Activated naive CD4-positive, alpha-beta T cell treated with anti-CD3 and anti-CD28 coated beads for 36 hours (primary cell): ENCODE measurements at regions not wholly inside any gene's neighbourhood (a gene's known extent, or its start where the extent isn't known, plus 50 kb on each side); places are given as distances from the start of the nearest gene placed in this dataset.

ENCODE experiments used
- CTCF ChIA-PET: fragments of 350-600 bp; sonication (Branson Sonifier 250); formaldehyde crosslinking; loops from one replicate; lab custom pipeline; 2021; ENCODE audit warnings: antibody characterized with exemption; lab: Charles Lee
- DNase-seq: peaks from one replicate; pipeline ENCODE4 v3.0.0-alpha.2; 2020
- H3K27ac Mint-ChIP-seq: one replicate; pipeline ENCODE4 v1.8.0; 2021; ENCODE audit warnings: mild to moderate bottlenecking, mixed read lengths
- H3K27me3 Mint-ChIP-seq: one replicate; pipeline ENCODE4 v1.8.0; 2021; ENCODE audit warnings: low read depth, mixed read lengths
- H3K36me3 Mint-ChIP-seq: one replicate; pipeline ENCODE4 v1.8.0; 2021; ENCODE audit warnings: low read depth, mixed read lengths
- H3K4me1 Mint-ChIP-seq: one replicate; pipeline ENCODE4 v1.8.0; 2021; ENCODE audit warnings: low read depth, mixed read lengths
- H3K4me3 Mint-ChIP-seq: one replicate; pipeline ENCODE4 v1.8.0; 2021; ENCODE audit warnings: mild to moderate bottlenecking, moderate library complexity, mixed read lengths
- H3K9me3 Mint-ChIP-seq: one replicate; pipeline ENCODE4 v1.8.0; 2021; ENCODE audit warnings: mixed read lengths
- intact Hi-C: fragments of 100-400 bp; cut with micrococcal nuclease; formaldehyde crosslinking; loops from one replicate; pipeline ENCODE4 v1.15.1; 2023

DNA sequence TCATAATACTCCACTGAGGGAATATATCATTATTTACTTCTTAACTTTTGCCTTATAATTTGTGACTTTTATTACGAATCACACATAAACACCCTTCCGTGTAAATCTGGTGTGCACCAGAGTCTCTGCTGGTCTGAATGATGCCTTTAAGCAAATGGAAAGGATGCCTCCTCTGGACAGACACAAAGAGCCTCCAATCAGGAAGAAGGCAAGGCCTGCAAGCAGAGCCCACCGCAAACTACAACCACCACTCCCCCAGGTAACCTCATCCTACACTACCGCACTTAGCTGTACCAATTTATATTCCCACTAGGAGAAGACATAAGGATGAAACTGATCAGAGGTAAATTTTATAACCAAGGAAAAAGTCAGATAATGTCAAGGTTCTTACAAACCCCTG lies 137.6 kb downstream of the KLF12 start:
- CTCF ChIA-PET: no interaction called here
- peaks cover 52% of the 10 kb centered on the region for H3K4me1 Mint-ChIP-seq
- no peaks in the 10 kb centered on the region for H3K27me3 Mint-ChIP-seq
- H3K36me3 Mint-ChIP-seq: peaks cover 1% of the 10 kb centered on the region
- no peak overlapping the region for H3K4me3 Mint-ChIP-seq
- DNase-seq: no peak
- no peaks in the 10 kb centered on the region for H3K9me3 Mint-ChIP-seq
- intact Hi-C loops: no loop called here
- H3K27ac Mint-ChIP-seq: no peak overlapping the region

DNA sequence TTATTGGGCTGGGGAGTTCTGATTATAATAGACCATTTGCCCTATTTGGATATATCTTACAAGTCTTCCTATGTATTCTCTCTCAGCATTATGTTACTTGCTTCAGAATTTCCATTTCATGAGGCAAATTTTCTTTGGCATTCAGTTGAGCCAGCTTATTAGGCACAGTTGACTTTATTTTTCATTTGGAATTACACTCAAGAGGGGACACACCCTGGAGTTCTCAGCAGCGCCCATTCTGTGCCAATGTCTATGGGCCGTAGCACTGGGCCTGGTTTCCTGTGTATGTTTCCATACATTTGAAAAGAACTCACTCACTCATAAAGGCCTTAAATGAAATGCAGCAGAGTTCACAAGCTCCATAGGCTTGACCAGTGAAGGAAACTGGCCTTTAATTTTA lies 138.5 kb downstream of the KLF12 start:
- Mint-ChIP-seq H3K4me1 (peaks cover 57% of the 10 kb centered on the region), H3K4me3 (no peak overlapping the region), H3K9me3 (no peaks in the 10 kb centered on the region), H3K27ac (no peak overlapping the region), H3K36me3 (peaks cover 4% of the 10 kb centered on the region), H3K27me3 (no peaks in the 10 kb centered on the region)
- DNase-seq: no peak
- intact Hi-C loops: no loop called here
- CTCF ChIA-PET: no interaction called here

DNA sequence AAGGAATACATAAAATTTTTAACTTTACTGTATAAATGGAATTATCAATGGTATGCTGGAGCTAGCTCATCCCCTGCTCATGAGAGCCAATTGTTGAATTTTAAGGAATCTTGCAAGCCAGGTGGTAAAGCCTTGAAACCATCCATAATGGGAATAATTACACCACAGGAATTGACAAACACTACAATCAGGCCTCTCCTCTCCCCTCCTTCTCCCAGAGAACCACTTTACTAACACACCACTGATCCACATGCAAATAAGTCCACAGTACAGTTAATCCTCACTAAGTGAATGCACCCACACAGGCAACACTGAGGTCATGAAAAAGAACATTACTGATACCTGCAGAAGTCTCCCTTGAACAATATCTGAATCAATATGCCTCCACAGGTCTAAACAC lies 140.5 kb downstream of the KLF12 start:
- no peaks in the 10 kb centered on the region for H3K27me3 Mint-ChIP-seq
- intact Hi-C loops: no loop called here
- H3K9me3 Mint-ChIP-seq: no peaks in the 10 kb centered on the region
- DNase-seq: no peak
- no peak overlapping the region for H3K27ac Mint-ChIP-seq
- no peak overlapping the region for H3K4me3 Mint-ChIP-seq
- H3K4me1 Mint-ChIP-seq: peaks cover 60% of the 10 kb centered on the region
- CTCF ChIA-PET: no interaction called here
- peaks cover 4% of the 10 kb centered on the region for H3K36me3 Mint-ChIP-seq

DNA sequence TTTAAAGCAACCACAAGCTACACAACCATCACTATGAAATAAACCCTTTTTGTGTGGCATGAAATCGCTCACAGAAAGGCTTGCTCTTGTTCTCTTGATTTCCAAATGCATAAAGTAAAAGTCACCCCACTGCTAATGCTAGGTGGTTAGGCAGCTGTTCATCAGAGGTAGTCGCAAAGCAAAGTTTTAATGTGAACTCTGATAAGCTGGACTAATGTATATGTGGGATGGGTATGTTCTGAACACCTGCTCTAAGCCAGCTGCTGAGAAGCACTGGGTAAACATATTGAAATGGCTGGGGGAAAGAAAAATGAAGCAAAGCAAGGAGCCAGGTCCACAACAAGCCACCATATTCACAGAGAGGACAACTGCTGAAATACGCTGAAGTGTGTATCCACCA lies 142.3 kb downstream of the KLF12 start:
- Mint-ChIP-seq H3K4me3 (no peak overlapping the region), H3K27me3 (no peaks in the 10 kb centered on the region), H3K36me3 (peaks cover 4% of the 10 kb centered on the region), H3K9me3 (no peaks in the 10 kb centered on the region), H3K27ac (no peak overlapping the region), H3K4me1 (peaks cover 67% of the 10 kb centered on the region)
- CTCF ChIA-PET: interaction anchor here (0.7 kb wide), 1 partner anchor 143 kb away, joined by 3 read pairs; no protein-coding TSS in a partner anchor
- intact Hi-C loops: no loop called here
- DNase-seq: no peak

DNA sequence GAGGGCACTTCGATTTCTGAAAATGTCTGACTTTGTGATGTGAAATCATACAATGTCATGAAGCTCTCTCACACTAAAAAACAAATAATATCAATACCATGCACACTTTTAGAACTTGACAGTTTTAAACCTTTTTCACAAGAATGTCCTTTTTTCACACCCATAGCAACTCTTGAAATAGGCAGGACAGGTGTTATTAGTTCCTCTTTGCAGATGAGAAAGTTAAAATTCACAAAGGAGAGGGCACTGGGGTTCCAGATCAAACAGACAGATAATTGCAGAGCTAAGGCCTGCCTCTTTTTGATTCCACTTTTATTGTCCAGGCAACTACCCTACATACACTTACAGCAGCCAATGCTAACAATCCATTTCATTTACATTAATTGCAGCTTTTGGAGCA lies 142.8 kb downstream of the KLF12 start:
- H3K9me3 Mint-ChIP-seq: no peaks in the 10 kb centered on the region
- no peaks in the 10 kb centered on the region for H3K27me3 Mint-ChIP-seq
- peaks cover 68% of the 10 kb centered on the region for H3K4me1 Mint-ChIP-seq
- intact Hi-C loops: no loop called here
- H3K27ac Mint-ChIP-seq: no peak overlapping the region
- H3K4me3 Mint-ChIP-seq: no peak overlapping the region
- no peak for DNase-seq
- H3K36me3 Mint-ChIP-seq: peaks cover 4% of the 10 kb centered on the region
- CTCF ChIA-PET: no interaction called here

DNA sequence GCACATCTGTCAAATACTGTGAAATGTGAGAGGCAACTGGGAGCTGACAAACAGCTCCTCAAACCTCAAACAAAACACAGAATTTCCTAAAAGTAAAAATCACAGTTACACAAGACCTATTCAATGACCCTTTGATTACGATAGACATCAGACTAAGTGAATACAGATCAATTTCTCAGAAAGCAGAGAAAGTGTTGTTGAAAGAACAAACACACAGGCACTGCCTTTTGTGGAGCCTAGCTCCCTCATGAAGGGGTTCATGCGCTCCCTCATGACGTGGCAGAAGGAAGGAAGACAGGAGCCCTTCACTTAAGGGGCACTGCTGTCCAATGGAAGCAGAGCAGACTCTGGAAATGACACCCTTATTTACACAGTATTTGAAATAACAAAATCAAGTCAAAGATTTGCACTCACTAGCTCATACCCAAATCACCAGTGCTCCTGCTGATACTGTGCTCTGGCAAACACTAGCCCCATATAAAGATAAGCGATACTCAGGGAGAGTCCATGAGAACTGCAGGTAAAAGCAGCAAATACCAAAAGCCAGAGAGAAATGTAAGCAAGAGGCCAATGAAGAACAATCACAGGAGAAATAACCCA lies 144.9 kb downstream of the KLF12 start:
- Mint-ChIP-seq H3K27ac (peak overlapping the region; percentile 35), H3K4me3 (peak overlapping the region; percentile 0), H3K4me1 (peaks cover 57% of the 10 kb centered on the region), H3K9me3 (no peaks in the 10 kb centered on the region), H3K36me3 (peaks cover 6% of the 10 kb centered on the region), H3K27me3 (no peaks in the 10 kb centered on the region)
- CTCF ChIA-PET: interaction anchor here (0.6 to 1.0 kb wide), 3 partner anchors 14 to 143 kb away, joined by 3 read pairs; no protein-coding TSS in a partner anchor
- no peak for DNase-seq
- intact Hi-C loops: loop anchor here (5.0 kb wide), 1 partner anchor 243 kb away; no protein-coding TSS in a partner anchor

DNA sequence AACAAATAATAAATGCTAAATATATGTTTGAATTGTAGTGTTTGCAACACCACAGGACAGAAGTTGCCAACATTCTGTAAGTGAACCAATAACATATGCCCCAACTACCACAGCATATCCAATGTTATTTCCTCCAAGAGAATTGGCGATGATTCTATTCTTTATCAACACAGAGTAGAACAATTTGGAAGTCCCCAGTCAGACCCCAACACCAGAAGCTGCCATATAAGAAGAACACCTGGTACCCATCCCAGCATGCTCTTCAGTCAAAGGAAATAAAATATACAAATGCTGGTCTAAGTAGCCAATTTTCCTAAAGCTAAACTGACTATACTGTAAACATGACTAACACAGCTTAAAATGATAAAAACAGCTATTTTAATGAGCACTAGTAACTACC lies 145.7 kb downstream of the KLF12 start:
- Mint-ChIP-seq H3K36me3 (peaks cover 5% of the 10 kb centered on the region), H3K4me3 (no peak overlapping the region), H3K27me3 (no peaks in the 10 kb centered on the region), H3K9me3 (no peaks in the 10 kb centered on the region), H3K4me1 (peaks cover 52% of the 10 kb centered on the region), H3K27ac (peak overlapping the region; percentile 63)
- CTCF ChIA-PET: interaction anchor here (0.6 kb wide), 2 partner anchors 73 to 318 kb away, joined by 3 read pairs; no protein-coding TSS in a partner anchor
- DNase-seq: no peak
- intact Hi-C loops: loop anchor here (5.0 kb wide), 1 partner anchor 244 kb away; no protein-coding TSS in a partner anchor

DNA sequence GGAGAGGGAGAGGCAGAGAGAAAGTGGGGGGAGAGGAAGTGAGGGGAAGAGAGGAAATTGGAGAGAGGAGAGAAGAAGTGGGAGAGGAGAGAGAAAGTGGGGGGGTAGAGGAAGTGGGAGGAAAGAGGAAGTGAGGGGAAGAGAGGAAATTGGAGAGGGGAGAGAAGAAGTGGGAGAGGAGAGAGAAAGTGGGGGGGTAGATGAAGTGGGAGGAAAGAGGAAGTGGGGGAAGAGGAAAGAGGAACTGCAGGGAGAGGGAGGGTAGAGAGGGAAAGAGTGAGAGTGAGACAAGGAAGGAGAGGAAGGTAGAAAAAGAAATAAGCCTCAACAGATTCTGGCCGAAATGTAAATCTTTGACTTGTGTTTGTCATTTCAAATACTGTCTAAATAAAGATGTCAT lies 146.6 kb downstream of the KLF12 start:
- CTCF ChIA-PET: interaction anchor here (2.5 kb wide), 1 partner anchor 299 kb away, joined by 10 read pairs; no protein-coding TSS in a partner anchor
- H3K9me3 Mint-ChIP-seq: no peaks in the 10 kb centered on the region
- DNase-seq: no peak
- intact Hi-C loops: loop anchor here (5.0 kb wide), 1 partner anchor 245 kb away; no protein-coding TSS in a partner anchor
- H3K27ac Mint-ChIP-seq: peak overlapping the region; percentile 63
- H3K27me3 Mint-ChIP-seq: no peaks in the 10 kb centered on the region
- H3K36me3 Mint-ChIP-seq: peaks cover 5% of the 10 kb centered on the region
- H3K4me3 Mint-ChIP-seq: no peak overlapping the region
- H3K4me1 Mint-ChIP-seq: peaks cover 52% of the 10 kb centered on the region

DNA sequence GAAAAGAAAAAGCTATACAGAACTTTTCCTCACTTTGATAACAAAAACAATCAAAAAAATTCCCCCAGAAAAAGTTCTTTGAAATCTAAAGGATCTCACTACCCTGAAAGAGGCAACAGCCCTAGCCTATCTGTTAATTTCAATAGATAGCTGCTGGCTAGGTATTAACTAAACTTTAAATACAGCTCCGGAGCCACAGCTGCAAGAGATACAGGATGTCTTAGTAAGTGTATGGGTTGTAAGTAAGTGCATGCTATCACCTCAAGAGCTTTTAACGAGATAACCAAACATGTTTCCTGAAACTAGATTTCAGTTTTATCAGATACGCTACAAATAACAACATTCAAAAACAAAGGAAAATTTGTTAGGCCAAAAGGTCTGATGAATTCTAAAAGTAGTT lies 148.4 kb downstream of the KLF12 start:
- peak; percentile 28 for DNase-seq
- Mint-ChIP-seq H3K4me1 (peaks cover 38% of the 10 kb centered on the region), H3K36me3 (peaks cover 2% of the 10 kb centered on the region), H3K9me3 (no peaks in the 10 kb centered on the region), H3K4me3 (peak overlapping the region; percentile 73), H3K27ac (peak overlapping the region; percentile 96), H3K27me3 (no peaks in the 10 kb centered on the region)
- CTCF ChIA-PET: interaction anchor here (0.7 to 2.5 kb wide), 3 partner anchors 9 to 301 kb away, joined by 3 to 10 read pairs (median 5); no protein-coding TSS in a partner anchor
- intact Hi-C loops: loop anchor here (1.0 to 5.0 kb wide), 11 partner anchors 41 to 302 kb away; no protein-coding TSS in a partner anchor

DNA sequence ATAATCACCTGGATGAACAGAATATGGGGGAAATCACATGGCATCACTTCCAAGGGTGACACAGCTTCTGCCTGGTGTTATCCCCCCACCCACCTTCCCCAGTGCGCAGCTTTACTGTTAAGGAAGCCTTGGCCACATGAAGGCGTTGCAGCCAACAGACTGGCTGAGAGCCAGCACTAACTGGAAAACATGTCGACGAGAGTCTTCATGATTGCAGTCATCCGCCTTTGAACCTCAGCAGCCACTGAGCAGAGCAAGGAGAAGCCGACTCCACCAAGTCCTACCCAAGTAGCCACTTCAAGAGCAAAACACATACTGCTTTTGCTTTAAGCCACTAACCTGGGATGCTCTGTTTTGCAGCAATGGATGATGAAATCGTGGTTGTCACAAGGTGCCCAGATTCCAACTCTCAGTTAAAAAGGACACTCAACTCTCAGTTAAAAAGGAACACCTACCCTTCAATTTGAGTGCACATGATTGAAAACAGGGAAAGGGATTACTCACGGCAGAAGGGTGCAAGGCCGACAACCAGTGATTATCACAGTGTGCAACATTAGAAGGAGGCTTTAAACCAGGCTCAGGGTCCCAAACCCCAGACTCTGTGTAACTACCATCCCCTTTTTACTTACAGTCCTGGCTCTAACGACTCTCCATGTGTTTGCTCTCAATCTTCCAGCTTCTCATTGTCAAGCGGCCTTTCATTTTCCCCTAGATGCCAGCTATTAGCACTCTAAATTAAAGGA lies 149.1 kb downstream of the KLF12 start:
- Mint-ChIP-seq H3K36me3 (peaks cover 2% of the 10 kb centered on the region), H3K4me3 (peak overlapping the region; percentile 73), H3K9me3 (no peaks in the 10 kb centered on the region), H3K27me3 (no peaks in the 10 kb centered on the region), H3K27ac (peak overlapping the region; percentile 96), H3K4me1 (peaks cover 39% of the 10 kb centered on the region)
- intact Hi-C loops: loop anchor here (1.0 to 5.0 kb wide), 11 partner anchors 41 to 302 kb away; no protein-coding TSS in a partner anchor
- peak; percentile 95 for DNase-seq
- CTCF ChIA-PET: interaction anchor here (0.7 to 2.5 kb wide), 6 partner anchors 9 to 302 kb away, joined by 3 to 10 read pairs (median 4); no protein-coding TSS in a partner anchor

DNA sequence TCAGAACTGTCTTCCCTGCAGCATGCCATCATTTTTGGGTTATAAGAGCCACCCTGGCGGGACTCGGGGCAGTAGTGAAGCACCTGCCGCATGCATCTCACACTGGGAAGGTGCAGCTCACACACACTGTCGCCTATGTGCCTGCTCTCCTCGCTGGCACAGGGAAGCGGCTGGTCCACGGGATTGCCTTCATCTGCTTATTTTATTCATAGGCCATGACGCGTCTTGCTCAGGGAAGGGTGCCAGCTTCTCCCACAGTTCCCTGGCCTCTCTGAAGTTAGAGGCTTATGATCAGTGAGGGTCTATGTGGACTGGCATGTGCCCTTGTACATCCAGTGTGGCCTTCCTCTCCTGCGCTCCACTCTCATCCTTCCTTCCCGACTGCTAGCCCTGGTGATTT lies 150.0 kb downstream of the KLF12 start:
- Mint-ChIP-seq H3K27me3 (no peaks in the 10 kb centered on the region), H3K36me3 (peaks cover 2% of the 10 kb centered on the region), H3K4me3 (no peak overlapping the region), H3K27ac (peak overlapping the region; percentile 96), H3K9me3 (no peaks in the 10 kb centered on the region), H3K4me1 (peaks cover 31% of the 10 kb centered on the region)
- intact Hi-C loops: loop anchor here (2.0 kb wide), 3 partner anchors 51 to 217 kb away; no protein-coding TSS in a partner anchor
- no peak for DNase-seq
- CTCF ChIA-PET: interaction anchor here (0.7 to 1.5 kb wide), 4 partner anchors 32 to 302 kb away, joined by 3 to 5 read pairs (median 4); no protein-coding TSS in a partner anchor

DNA sequence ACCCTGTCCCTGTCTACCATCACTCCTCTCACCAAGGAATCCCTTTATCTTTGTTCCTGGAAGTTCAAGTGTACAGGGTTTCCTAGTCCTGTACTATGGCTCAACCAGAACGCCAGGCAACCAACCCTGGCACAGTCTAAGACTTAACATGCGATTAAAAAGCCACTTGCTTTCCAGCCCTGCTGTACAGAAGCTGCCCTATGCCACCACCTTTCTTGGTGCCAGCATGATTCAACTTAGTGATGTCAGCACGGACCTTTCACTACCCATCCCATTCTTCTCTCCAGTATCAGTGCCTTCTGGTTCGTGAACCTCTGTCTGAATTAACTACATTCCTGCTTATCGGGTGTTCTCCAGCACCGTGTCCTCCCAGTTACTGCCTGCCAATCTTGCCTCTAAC lies 151.1 kb downstream of the KLF12 start:
- DNase-seq: no peak
- intact Hi-C loops: no loop called here
- H3K4me1 Mint-ChIP-seq: peaks cover 27% of the 10 kb centered on the region
- no peak overlapping the region for H3K4me3 Mint-ChIP-seq
- H3K9me3 Mint-ChIP-seq: no peaks in the 10 kb centered on the region
- no peaks in the 10 kb centered on the region for H3K27me3 Mint-ChIP-seq
- H3K27ac Mint-ChIP-seq: no peak overlapping the region
- H3K36me3 Mint-ChIP-seq: peaks cover 2% of the 10 kb centered on the region
- CTCF ChIA-PET: no interaction called here
